Smooth muscle cell (in vitro differentiated cells): ENCODE measurements at regions not wholly inside any gene's neighbourhood (a gene's known extent, or its start where the extent isn't known, plus 50 kb on each side); places are given as distances from the start of the nearest gene placed in this dataset.

Experiments used
- DNase-seq: peaks from one replicate; lab custom pipeline; 2025; ENCODE audit not compliant: unreplicated experiment; lab: John Stamatoyannopoulos, UW
- H2AFZ ChIP-seq: fragments of 200-600 bp; sonication (generic); 2 replicates; pipeline ENCODE4 v1.6.0; 2016; ENCODE audit warnings: antibody characterized with exemption, low read depth, mild to moderate bottlenecking
- H3F3A ChIP-seq: fragments of 200-600 bp; sonication (generic); 2 replicates; pipeline ENCODE4 v1.6.0; 2017; ENCODE audit warnings: antibody characterized with exemption, low read depth
- H3K27ac ChIP-seq: fragments of 200-600 bp; sonication (generic); 2 replicates; pipeline ENCODE4 v1.5.1; 2016; ENCODE audit warnings: low read depth, mild to moderate bottlenecking
- H3K27me3 ChIP-seq: fragments of 200-600 bp; sonication (generic); 2 replicates; pipeline ENCODE4 v1.6.1; 2016; ENCODE audit warnings: low read depth, mild to moderate bottlenecking
- H3K36me3 ChIP-seq: fragments of 200-600 bp; sonication (generic); 2 replicates; pipeline ENCODE4 v1.5.1; 2016; ENCODE audit warnings: low read depth
- H3K4me1 ChIP-seq: fragments of 200-600 bp; sonication (generic); 2 replicates; pipeline ENCODE4 v1.5.1; 2016; ENCODE audit warnings: low read depth
- H3K4me2 ChIP-seq: fragments of 200-600 bp; sonication (generic); 2 replicates; pipeline ENCODE4 v1.6.0; 2016; ENCODE audit warnings: mild to moderate bottlenecking
- H3K4me3 ChIP-seq: fragments of 200-600 bp; sonication (generic); 2 replicates; pipeline ENCODE4 v1.5.1; 2016; ENCODE audit warnings: mild to moderate bottlenecking
- H3K79me2 ChIP-seq: fragments of 200-600 bp; sonication (generic); 2 replicates; pipeline ENCODE4 v1.6.0; 2016; ENCODE audit warnings: low read depth, mild to moderate bottlenecking
- H3K9ac ChIP-seq: fragments of 200-600 bp; sonication (generic); 2 replicates; pipeline ENCODE4 v1.6.0; 2016; ENCODE audit warnings: low read depth
- H3K9me3 ChIP-seq: fragments of 200-600 bp; sonication (generic); replicated peaks from 2 replicates; pipeline ENCODE4 v1.5.1; 2016; ENCODE audit warnings: low read depth
- H4K20me1 ChIP-seq: fragments of 200-600 bp; sonication (generic); 2 replicates; pipeline ENCODE4 v1.6.0; 2016; ENCODE audit warnings: low read depth
- CTCF ChIP-seq: fragments of 200-600 bp; sonication (generic); IDR thresholded peaks from 2 replicates; pipeline ENCODE4 v1.5.1; 2017; ENCODE audit warnings: borderline replicate concordance, mild to moderate bottlenecking, antibody characterized with exemption; ENCODE audit not compliant: insufficient read depth, poor library complexity, severe bottlenecking
- WGBS: methylation state at CpG from one replicate; pipeline ENCODE4 v1.1.7; 2016; ENCODE audit warnings: low lambda C conversion rate; 5-methylcytosine and 5-hydroxymethylcytosine counted together

- H3K36me3 ChIP-seq: no peaks in the 10 kb centered on the region
- H3K27ac ChIP-seq: no peak overlapping the region
- H3K4me1 ChIP-seq: no peaks in the 10 kb centered on the region
- H3K4me3 ChIP-seq: no peak overlapping the region
- H4K20me1 ChIP-seq: peaks cover 10% of the 10 kb centered on the region
- no peak overlapping the region for H3K4me2 ChIP-seq
- H3K27me3 ChIP-seq: no peaks in the 10 kb centered on the region
- no peak for DNase-seq
- no peak overlapping the region for H2AFZ ChIP-seq
- no peaks in the 10 kb centered on the region for H3K9me3 ChIP-seq
- H3F3A ChIP-seq: no peaks in the 10 kb centered on the region
- WGBS: 58% methylated on average over 9 of the region's 9 CpGs
- no peak for TF ChIP-seq CTCF
- H3K79me2 ChIP-seq: no peaks in the 10 kb centered on the region
- no peak overlapping the region for H3K9ac ChIP-seq
Measured at GRCh38 chr3:13234666-13235065, 161.4 kb upstream of the IQSEC1 start.

- TF ChIP-seq CTCF: no peak
- no peaks in the 10 kb centered on the region for H3F3A ChIP-seq
- no peak overlapping the region for H2AFZ ChIP-seq
- no peaks in the 10 kb centered on the region for H3K79me2 ChIP-seq
- no peak overlapping the region for H3K4me3 ChIP-seq
- H3K9ac ChIP-seq: no peak overlapping the region
- H3K27ac ChIP-seq: no peak overlapping the region
- no peaks in the 10 kb centered on the region for H3K9me3 ChIP-seq
- DNase-seq: no peak
- H4K20me1 ChIP-seq: peaks cover 10% of the 10 kb centered on the region
- H3K27me3 ChIP-seq: no peaks in the 10 kb centered on the region
- no peak overlapping the region for H3K4me2 ChIP-seq
- no peaks in the 10 kb centered on the region for H3K4me1 ChIP-seq
- WGBS: 83% methylated on average over 18 of the region's 18 CpGs
- no peaks in the 10 kb centered on the region for H3K36me3 ChIP-seq
Measured at GRCh38 chr3:13233487-13234485, 160.6 kb upstream of the IQSEC1 start.

- no peak for DNase-seq
- H3K27me3 ChIP-seq: no peaks in the 10 kb centered on the region
- 79% methylated on average over 22 of the region's 22 CpGs for WGBS
- H3K9me3 ChIP-seq: no peaks in the 10 kb centered on the region
- no peak overlapping the region for H3K4me3 ChIP-seq
- H3K27ac ChIP-seq: no peak overlapping the region
- no peaks in the 10 kb centered on the region for H3F3A ChIP-seq
- no peaks in the 10 kb centered on the region for H3K36me3 ChIP-seq
- no peak for TF ChIP-seq CTCF
- no peak overlapping the region for H2AFZ ChIP-seq
- no peaks in the 10 kb centered on the region for H3K4me1 ChIP-seq
- no peak overlapping the region for H3K9ac ChIP-seq
- no peaks in the 10 kb centered on the region for H3K79me2 ChIP-seq
- H4K20me1 ChIP-seq: peaks cover 5% of the 10 kb centered on the region
- no peak overlapping the region for H3K4me2 ChIP-seq
Measured at GRCh38 chr3:13231781-13232666, 158.8 kb upstream of the IQSEC1 start.
